D341Med (cell line): ENCODE measurements at regions not wholly inside any gene's neighbourhood (a gene's known extent, or its start where the extent isn't known, plus 50 kb on each side); places are given as distances from the start of the nearest gene placed in this dataset.
"Not testable (repeated sequence)": the region's sequence is repeated elsewhere in the genome, so short reads cannot be mapped to it uniquely, and the experiment has no call there.

ENCODE experiments used
- DNase-seq: peaks from one replicate; pipeline ENCODE4 v3.0.0; 2012; ENCODE audit warnings: low spot score

- no peak for DNase-seq
These were observed 1287.3 kb upstream of the ADGRL4 start for GRCh38 chr1:80293818-80294217.

GRCh38 chr1:80288750-80289149 lies 1282.2 kb upstream of the ADGRL4 start:
- DNase-seq: not testable (repeated sequence)

DNA sequence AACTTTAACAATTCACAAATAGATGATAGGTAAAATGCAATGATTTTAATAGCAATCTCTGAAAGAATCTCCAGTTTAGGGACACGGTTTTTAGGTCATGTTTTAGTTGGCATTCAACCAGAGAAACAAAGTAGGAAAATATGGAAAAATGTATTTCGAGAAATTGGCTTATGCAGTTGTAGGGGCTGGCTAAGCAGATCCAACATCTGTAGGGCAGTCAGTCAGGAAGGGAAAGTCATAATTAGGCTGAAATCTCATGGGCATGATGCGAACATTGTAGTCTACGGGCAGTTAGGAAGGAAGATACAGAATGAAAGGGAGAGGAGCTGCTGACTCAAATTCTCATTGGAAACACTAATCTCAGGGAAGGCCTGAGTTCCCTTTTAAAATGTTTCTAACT lies 1276.0 kb upstream of the ADGRL4 start:
- DNase-seq: no peak

DNA sequence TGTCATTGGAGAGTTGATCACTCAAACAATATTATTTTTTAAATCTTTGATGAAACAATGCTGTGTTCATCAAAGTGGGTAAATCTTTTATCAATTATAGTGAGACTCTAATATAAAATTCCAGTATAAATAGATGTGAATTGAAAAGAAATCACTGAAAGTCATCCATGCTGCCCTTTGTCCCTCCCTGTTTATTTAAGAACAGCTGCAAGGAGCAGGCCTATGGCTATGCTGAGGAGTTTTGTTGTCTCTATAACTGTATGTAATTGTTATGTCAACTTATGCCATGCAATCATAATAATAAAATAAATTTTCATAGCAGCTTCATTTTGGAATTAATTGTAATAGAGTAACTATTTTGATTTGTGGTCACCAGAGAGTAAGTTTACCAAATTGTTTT lies 1272.4 kb upstream of the ADGRL4 start:
- no peak for DNase-seq

DNA sequence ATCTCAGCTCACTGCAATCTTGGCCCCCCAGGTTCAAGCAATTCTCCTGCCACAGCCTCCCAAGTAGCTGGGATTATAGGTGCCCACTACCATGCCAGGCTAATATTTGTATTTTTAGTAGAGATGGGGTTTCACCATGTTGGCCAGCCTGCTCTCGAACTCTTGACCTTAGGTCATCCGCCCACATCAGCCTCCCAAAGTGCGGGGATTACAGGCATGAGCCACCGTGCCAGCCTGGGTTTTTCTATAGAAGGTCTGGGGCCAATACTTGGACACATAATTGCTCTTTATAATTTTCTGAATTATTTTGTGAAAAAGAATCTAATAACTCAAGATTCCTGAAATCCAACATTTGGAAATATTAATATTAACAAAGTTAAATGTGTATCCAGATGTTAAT lies 1267.7 kb upstream of the ADGRL4 start:
- DNase-seq: no peak

GRCh38 chr1:80272495-80272894 lies 1266.0 kb upstream of the ADGRL4 start:
- no peak for DNase-seq

DNA sequence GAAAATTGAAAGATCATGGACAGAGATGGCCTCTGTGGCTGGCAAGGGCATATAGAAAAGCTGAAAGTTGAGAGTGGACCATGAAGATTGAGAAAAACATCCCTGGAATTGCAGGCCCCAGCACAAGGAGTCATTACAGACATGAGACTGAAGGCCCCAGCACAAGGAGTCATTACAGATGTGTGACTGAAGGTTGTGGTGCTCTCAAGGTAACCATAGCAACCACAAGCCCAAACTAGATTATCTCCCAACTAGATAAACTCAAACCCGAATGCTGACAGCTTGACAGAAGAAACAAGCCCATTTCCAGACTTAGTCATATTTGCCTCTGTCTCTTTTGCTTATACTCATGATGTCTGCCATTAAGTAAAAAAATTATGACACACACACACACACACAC lies 1252.1 kb upstream of the ADGRL4 start:
- DNase-seq: no peak

DNA sequence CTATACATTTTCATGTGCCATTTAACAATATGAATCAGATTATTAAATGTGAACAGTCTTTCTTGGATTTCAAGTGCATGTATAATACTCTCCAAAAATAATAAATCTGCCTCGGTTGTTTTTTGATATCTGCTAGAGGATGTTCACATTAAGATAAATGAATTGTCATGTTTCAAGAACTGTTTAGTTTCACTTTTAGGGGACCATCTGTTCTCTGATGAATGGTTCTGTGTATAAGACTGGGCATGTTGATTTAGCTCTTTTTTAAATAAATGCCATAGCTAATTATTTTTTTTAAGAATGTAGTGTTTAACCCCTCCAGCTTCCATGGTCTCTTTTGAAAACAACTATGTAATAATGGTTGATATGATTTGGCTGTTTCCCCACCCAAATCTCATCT lies 1245.1 kb upstream of the ADGRL4 start:
- no peak for DNase-seq

DNA sequence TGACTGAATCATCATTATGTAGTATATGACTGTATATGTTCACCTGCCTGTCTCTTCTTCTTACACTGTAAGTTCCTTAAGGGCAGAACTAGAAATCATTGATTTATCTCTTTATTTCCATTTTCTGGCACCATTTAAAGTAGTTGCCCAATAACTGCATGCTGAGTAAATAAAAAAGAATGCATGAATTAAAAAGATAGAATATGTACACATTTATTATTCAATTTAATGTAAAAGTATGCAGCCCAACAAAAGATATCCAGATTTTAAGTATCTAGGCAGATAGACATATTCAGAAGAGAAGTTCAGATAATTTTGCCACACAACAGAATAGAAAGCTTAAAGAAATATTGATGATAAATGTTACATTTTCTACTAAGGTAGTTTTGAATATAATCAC lies 1244.6 kb upstream of the ADGRL4 start:
- no peak for DNase-seq

DNA sequence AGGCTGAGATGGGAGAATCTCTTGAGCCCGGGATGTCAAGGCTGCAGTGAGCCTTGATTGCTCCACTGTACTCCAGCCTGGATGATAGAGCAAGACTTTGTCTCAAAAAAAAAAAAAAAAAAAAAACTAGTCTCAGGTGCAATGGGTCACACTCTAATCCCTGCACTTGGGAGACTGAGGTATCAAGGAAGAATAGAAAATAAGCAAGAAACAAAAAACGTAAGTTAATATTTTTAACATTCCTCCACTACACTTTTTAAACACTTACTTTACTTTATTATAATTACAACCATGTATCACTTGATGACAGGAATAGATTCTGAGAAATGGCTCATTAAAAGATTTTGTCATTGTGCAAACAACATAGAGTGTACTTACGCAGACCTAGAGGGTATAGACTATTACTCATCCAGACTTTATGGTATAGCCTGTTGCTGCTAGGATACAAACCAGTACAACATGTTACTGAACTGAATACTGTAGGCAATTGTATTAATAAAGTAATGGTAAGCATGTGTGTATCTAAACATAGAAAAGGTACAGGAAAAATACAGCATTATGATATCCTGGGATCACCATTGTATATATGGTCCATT lies 1244.1 kb upstream of the ADGRL4 start:
- DNase-seq: no peak

GRCh38 chr1:80249699-80250098 lies 1243.2 kb upstream of the ADGRL4 start:
- no peak for DNase-seq

- no peak for DNase-seq
These were observed 1242.4 kb upstream of the ADGRL4 start for GRCh38 chr1:80248886-80249285.

- no peak for DNase-seq
These were observed 1239.3 kb upstream of the ADGRL4 start for GRCh38 chr1:80245813-80246212.

DNA sequence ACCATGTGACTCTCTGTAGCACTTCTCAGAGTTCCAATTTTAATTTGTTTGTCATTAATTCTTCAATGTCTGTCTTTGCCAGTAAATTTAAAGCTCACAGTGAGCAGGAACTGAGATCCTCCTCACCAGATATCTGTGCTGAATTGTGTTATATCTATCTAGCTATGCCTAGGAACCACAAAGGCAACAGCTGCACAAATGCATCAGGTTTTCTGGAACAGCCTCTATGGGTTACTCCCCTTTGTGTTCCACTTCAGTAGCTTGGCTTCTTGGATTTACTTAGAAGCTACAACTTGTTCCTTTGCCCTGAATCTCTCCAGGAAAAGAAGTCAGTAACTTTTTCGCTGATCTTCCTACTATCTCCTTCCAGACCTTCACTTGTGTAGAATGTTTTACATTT lies 1237.8 kb upstream of the ADGRL4 start:
- no peak for DNase-seq

DNA sequence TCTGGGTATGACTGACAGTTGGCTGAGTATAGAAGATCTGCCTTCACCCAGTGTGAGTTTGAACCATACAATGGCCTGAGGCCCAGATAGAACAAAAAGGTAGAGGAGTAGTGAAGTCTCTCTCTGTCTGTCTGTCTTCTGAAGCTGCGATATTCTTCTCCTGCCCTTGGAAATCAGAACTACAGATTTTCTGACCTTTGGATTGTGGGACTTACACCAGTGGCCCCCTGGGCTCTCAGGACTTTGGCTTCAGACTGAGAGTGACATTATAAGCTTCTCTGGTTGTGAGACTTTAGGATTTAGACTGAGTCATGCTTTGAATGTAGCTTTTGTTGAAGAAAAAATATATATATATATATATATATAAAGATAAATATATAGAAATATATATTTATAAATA lies 1235.0 kb upstream of the ADGRL4 start:
- no peak for DNase-seq

DNA sequence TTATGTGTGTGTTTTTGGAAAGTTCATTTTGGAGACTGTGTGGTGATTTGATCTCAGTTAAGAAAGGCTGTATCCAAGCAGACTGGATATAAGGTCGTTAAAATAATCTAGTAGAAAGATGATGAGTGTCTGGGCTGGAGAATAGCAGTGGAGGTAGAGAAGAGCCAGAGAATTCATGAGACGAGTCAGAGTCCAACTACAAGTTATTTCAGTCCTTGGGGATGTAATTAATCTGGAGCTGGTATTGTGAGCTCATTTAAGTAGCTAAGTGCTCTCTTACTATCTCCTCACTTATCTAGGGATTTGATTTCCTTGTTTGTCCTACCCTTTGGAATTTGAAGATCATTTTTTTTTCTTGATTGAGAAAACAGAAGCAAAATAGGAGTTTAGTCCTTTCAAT lies 1219.0 kb upstream of the ADGRL4 start:
- DNase-seq: no peak

DNA sequence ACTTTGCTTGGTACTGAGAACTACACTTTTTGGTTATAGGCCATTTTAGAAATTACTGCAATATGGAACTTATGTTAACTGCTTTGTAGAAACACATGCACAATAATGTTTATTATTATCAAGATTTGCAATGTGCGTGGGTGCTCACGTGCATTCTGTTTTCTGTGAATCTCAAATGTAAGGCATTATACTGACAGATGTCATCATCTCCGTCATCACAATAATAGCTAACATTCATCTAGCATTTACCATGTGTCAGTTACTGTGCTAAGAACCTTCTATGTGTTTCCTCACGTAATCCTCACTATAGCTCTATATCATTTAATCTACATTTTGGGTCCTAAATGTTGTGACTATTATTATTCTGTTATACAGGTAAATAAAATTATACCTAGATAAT lies 1214.8 kb upstream of the ADGRL4 start:
- no peak for DNase-seq

- peak; percentile 12 for DNase-seq
These were observed 1211.6 kb upstream of the ADGRL4 start for GRCh38 chr1:80218112-80218511.

DNA sequence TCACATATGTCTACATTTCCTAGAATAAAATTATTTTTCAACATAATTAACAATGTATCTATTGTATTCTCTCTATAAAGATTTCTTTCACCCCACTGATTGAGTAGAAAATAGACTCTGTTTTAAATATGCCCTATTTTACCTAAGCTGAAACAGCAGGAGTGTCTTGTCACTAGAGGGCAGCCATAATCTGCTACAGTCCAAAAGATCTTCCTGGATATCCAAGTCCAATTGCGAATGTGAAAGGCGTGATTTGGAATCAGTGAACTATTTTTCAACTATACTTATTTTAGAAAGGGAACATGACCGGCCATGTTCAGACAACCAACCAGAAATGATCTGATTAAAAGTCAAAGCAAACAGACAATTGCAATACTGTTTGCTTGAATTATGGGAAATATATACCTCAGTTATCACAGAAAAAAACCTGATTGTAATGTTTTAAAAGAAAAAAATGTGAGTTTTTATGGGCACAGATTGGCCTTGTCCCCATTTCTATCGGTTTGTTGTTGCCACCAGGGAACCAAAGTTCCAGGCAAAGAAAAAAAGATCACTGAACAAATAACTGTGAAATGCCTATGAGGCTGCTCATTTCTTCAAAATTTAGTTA lies 1211.0 kb upstream of the ADGRL4 start:
- DNase-seq: peak; percentile 34

- no peak for DNase-seq
These were observed 1208.5 kb upstream of the ADGRL4 start for GRCh38 chr1:80214888-80215540.

- DNase-seq: peak; percentile 13
These were observed 1206.4 kb upstream of the ADGRL4 start for GRCh38 chr1:80212948-80213347.

DNA sequence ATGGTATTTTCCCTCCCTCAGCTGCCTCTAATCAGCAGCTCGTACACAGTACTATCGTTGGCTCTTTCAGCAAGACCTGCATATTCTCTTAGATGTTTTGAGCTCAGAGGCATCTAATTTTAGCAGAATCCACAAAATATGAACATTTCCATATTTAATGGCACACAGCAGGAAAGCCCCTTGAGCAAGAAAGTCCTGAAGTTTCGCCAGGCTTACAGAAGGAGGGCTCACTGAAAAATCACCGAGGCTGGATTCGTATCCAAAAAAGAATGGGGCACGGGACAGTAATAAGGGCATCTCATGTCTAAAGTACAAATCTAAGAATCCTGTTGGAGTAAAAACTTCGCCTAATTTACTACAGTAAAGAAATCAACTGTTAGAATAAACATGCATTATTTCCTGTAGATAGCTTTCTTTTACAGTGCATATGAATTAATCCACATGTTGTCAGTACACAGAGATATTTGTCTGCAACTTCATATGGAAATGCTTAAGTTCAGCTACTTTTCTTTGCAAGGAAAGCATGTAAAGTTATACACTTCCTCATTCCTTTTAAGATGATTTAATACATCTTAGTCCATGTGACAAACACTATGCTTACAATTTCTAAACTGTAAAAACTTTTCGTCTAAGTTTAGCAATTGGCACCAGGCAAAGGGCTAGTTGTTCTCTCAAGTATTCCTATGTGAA lies 1205.3 kb upstream of the ADGRL4 start:
- no peak for DNase-seq

DNA sequence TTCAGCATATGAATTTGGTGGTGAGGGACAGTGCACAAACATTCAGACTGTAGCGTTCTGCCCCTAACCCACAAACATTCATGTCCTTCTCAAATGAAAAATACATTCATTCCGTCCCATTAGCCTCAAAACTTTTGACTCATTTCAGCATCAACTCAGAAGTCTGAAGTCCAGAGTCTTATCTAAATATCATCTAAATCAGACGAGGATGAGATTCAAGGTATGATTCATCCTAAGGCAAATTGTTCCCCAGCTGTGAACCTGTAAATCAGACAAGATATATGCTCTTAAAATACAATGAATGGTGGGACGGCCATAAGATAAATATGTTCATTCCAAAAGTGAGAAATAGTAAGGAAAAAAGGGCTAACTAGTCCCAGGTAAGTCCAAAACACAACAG lies 1195.6 kb upstream of the ADGRL4 start:
- DNase-seq: no peak
